Suprapubic skin (tissue), 3 donors: ENCODE measurements at regions not wholly inside any gene's neighbourhood (a gene's known extent, or its start where the extent isn't known, plus 50 kb on each side); places are given as distances from the start of the nearest gene placed in this dataset.

ENCODE experiments used
- POLR2AphosphoS5 ChIP-seq, 3 donors: sonication (generic); formaldehyde crosslinking; IDR thresholded peaks; one replicate each; pipeline ENCODE4 v1.6.1; 2017; ENCODE audit warnings: antibody characterized with exemption in 3 of 3
- TF ChIP-seq, protein P1 (sequence below), 2 donors: fragments of 200-600 bp in 1 of 2; fragments of 450-650 bp in 1 of 2; sonication (generic) in 1 of 2; IDR thresholded peaks; one replicate each; pipeline ENCODE4 v1.5.1; 2016 to 2019; ENCODE audit warnings: antibody characterized with exemption in 2 of 2, mild to moderate bottlenecking in 1 of 2, moderate library complexity in 1 of 2

DNA sequence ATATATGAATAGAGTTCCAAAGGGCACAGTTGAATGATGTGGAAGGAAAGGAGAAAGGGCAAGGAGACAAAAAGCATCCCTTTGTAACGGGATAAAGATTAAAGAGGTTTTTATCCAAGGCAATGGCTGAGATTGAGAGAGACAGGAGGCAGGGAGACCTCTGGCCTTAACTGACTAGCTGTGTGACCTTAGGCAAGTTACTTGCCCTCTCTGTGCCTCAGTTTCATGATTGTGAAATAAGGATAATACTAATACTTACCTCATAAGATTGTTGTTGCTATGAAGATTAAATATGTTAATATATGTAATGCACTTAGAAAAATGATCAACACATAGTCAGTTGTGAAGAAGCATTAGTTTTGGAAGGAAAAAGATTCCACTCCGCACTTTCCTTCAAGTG is 130.2 kb upstream of the EEA1 start:
- TF ChIP-seq, protein P1, sequence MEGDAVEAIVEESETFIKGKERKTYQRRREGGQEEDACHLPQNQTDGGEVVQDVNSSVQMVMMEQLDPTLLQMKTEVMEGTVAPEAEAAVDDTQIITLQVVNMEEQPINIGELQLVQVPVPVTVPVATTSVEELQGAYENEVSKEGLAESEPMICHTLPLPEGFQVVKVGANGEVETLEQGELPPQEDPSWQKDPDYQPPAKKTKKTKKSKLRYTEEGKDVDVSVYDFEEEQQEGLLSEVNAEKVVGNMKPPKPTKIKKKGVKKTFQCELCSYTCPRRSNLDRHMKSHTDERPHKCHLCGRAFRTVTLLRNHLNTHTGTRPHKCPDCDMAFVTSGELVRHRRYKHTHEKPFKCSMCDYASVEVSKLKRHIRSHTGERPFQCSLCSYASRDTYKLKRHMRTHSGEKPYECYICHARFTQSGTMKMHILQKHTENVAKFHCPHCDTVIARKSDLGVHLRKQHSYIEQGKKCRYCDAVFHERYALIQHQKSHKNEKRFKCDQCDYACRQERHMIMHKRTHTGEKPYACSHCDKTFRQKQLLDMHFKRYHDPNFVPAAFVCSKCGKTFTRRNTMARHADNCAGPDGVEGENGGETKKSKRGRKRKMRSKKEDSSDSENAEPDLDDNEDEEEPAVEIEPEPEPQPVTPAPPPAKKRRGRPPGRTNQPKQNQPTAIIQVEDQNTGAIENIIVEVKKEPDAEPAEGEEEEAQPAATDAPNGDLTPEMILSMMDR (IDR thresholded peaks at IDR 0.05) = no peak
- TF ChIP-seq POLR2AphosphoS5 (IDR thresholded peaks at IDR 0.05) = no peak
